ENCODE measurements at regions not wholly inside any gene's neighbourhood (a gene's known extent, or its start where the extent isn't known, plus 50 kb on each side); places are given as distances from the start of the nearest gene placed in this dataset.
A peak's percentile ranks its signal among the peaks of the same experiment; 100 is the strongest.

- TF ChIP-seq USF1 (CRISPR knock-in tag; IDR thresholded peaks at IDR 0.05): no peak
- TF ChIP-seq ZNF318 (IDR thresholded peaks at IDR 0.05; ENCODE audit: borderline replicate concordance in 1 of 2, low read depth in 1 of 2): no peak
- no peak for TF ChIP-seq ELF2 (CRISPR knock-in tag; IDR thresholded peaks at IDR 0.05)
- no peak for TF ChIP-seq FOXM1 (IDR thresholded peaks at IDR 0.05; ENCODE audit: low read depth)
- TF ChIP-seq FOXM1 (CRISPR knock-in tag; IDR thresholded peaks at IDR 0.05; ENCODE audit: low read depth): no peak
- TF ChIP-seq ZNF395 (CRISPR knock-in tag; IDR thresholded peaks at IDR 0.05): 0 out of 2 replicates have a peak, but pooled peaks have one; percentile 9
- TF ChIP-seq TFE3 (CRISPR knock-in tag; IDR thresholded peaks at IDR 0.05): no peak
- TF ChIP-seq ZMIZ1 (IDR thresholded peaks at IDR 0.05; ENCODE audit: low read depth in 2 of 2, low read length in 2 of 2): no peak
- TF ChIP-seq ZNF239 (CRISPR knock-in tag; IDR thresholded peaks at IDR 0.05): no peak
- no peak for TF ChIP-seq CHCHD3 (CRISPR knock-in tag; IDR thresholded peaks at IDR 0.05)
Observed at GRCh38 chr20:23142162-23143050, 56.3 kb upstream of the CD93 start (continued).
